ENCODE measurements at regions not wholly inside any gene's neighbourhood (a gene's known extent, or its start where the extent isn't known, plus 50 kb on each side); places are given as distances from the start of the nearest gene placed in this dataset.

GRCh38 chr3:81375921-81376320 is 385.5 kb downstream of the GBE1 start:
- TF ChIP-seq HDGF (IDR thresholded peaks at IDR 0.05): no peak
- TF ChIP-seq CAMTA2 (CRISPR knock-in tag; conservative IDR thresholded peaks at IDR 0.05): no peak
- TF ChIP-seq ZZZ3 (IDR thresholded peaks at IDR 0.05): no peak
- no peak for TF ChIP-seq CTCF (IDR thresholded peaks at IDR 0.05 in 2 of 3, conservative IDR thresholded peaks at IDR 0.05 in 1 of 3; ENCODE audit: insufficient read depth in 2 of 3, low read depth in 1 of 3, low read length in 3 of 3)
- no peak for TF ChIP-seq POLR2AphosphoS2 (IDR thresholded peaks at IDR 0.05; ENCODE audit: low read length)
- TF ChIP-seq JUNB (CRISPR knock-in tag; conservative IDR thresholded peaks at IDR 0.05): no peak
- TF ChIP-seq TRIM24 (IDR thresholded peaks at IDR 0.05): no peak
- TF ChIP-seq AFF4 (CRISPR knock-in tag; IDR thresholded peaks at IDR 0.05): no peak
- no peak for TF ChIP-seq ZNF253 (CRISPR knock-in tag; conservative IDR thresholded peaks at IDR 0.05)
- TF ChIP-seq ZBTB17 (CRISPR knock-in tag; IDR thresholded peaks at IDR 0.05): no peak

Data from K562 (cell line).